ENCODE measurements at regions not wholly inside any gene's neighbourhood (a gene's known extent, or its start where the extent isn't known, plus 50 kb on each side); places are given as distances from the start of the nearest gene placed in this dataset.

DNA sequence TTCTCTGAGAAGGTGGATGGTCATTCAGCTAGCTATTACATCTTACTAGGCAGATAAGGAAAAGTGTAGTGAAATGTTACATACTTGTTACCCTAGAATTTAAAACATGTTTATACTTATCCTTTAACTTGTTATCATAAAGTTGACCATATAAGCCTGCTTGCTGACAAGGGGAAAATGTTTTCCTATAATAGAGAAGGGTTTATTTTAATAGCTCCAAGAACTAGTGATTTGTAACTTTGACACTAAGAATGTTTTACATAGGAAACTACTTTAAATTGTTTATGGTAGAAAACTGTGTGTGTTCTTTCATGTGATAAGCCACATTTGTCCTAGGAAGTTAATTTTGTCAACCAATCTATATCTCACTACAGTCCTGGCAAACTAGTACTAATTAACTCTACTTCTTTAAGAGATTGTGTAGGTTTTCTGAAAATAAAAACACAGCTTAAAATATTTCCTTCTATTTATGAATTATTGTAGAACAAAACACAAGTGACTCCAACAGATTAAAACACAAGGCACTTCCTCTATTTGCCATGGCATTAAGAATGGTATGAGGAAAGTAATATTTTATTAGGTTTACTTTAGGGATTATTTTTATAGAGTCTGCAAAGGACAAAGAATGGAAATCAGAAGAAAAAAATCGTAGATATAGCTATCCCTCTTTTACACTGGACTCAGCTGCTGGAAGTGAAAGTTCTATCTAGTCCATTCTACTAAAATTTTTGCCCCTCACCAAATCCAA is 233.3 kb upstream of the NBEA start:
- TF ChIP-seq, protein P1, sequence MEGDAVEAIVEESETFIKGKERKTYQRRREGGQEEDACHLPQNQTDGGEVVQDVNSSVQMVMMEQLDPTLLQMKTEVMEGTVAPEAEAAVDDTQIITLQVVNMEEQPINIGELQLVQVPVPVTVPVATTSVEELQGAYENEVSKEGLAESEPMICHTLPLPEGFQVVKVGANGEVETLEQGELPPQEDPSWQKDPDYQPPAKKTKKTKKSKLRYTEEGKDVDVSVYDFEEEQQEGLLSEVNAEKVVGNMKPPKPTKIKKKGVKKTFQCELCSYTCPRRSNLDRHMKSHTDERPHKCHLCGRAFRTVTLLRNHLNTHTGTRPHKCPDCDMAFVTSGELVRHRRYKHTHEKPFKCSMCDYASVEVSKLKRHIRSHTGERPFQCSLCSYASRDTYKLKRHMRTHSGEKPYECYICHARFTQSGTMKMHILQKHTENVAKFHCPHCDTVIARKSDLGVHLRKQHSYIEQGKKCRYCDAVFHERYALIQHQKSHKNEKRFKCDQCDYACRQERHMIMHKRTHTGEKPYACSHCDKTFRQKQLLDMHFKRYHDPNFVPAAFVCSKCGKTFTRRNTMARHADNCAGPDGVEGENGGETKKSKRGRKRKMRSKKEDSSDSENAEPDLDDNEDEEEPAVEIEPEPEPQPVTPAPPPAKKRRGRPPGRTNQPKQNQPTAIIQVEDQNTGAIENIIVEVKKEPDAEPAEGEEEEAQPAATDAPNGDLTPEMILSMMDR (IDR thresholded peaks at IDR 0.05) = no peak
- no peak for TF ChIP-seq POLR2A (IDR thresholded peaks at IDR 0.05)

Measured in heart left ventricle (tissue), 13 donors.